ENCODE measurements at regions not wholly inside any gene's neighbourhood (a gene's known extent, or its start where the extent isn't known, plus 50 kb on each side); places are given as distances from the start of the nearest gene placed in this dataset.

DNA sequence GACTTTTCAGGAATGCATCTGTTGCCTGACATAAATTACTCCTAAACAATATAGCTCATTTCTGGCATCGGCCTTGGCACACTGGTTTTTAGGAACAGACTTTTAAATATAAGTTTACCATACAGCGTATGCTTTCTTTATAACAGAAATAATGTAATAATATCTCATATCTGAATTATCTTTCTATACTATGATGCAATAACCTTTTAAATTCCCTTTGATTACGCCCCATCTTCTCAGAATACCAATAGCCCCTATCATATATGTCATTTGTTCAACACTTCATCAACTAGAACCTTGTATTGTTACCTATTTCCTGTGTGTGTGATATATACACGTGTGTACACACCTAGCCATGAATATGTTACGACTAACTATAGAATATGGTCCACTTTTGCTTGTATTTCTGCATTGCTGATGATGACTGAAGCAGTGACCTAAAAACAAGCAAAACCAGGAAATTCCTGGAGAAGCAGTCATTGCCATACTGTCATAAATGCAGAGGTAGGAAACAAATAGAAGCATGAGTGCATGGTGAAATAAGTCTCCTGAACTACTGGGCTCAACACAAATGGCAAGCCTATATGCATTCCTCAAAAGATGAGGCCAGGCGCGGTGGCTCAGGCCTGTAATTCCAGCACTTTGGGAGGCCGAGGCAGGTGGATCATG is 618.4 kb upstream of the NRP1 start:
- H3K27me3 ChIP-seq = no peaks in the 10 kb centered on the region
- H3K4me3 ChIP-seq = no peak overlapping the region
- no peak overlapping the region for H3K27ac ChIP-seq
- no peak for TF ChIP-seq POLR2A (IDR thresholded peaks at IDR 0.05)
- TF ChIP-seq, protein P1, sequence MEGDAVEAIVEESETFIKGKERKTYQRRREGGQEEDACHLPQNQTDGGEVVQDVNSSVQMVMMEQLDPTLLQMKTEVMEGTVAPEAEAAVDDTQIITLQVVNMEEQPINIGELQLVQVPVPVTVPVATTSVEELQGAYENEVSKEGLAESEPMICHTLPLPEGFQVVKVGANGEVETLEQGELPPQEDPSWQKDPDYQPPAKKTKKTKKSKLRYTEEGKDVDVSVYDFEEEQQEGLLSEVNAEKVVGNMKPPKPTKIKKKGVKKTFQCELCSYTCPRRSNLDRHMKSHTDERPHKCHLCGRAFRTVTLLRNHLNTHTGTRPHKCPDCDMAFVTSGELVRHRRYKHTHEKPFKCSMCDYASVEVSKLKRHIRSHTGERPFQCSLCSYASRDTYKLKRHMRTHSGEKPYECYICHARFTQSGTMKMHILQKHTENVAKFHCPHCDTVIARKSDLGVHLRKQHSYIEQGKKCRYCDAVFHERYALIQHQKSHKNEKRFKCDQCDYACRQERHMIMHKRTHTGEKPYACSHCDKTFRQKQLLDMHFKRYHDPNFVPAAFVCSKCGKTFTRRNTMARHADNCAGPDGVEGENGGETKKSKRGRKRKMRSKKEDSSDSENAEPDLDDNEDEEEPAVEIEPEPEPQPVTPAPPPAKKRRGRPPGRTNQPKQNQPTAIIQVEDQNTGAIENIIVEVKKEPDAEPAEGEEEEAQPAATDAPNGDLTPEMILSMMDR (IDR thresholded peaks at IDR 0.05) = no peak
- no peaks in the 10 kb centered on the region for H3K4me1 ChIP-seq
- intact Hi-C loops (cut with DNase I; ENCODE audit: low total_unique reads) = no loop called here
- DNase-seq = no peak
- H3K9me3 ChIP-seq = no peaks in the 10 kb centered on the region
- no peaks in the 10 kb centered on the region for H3K36me3 ChIP-seq

DNA sequence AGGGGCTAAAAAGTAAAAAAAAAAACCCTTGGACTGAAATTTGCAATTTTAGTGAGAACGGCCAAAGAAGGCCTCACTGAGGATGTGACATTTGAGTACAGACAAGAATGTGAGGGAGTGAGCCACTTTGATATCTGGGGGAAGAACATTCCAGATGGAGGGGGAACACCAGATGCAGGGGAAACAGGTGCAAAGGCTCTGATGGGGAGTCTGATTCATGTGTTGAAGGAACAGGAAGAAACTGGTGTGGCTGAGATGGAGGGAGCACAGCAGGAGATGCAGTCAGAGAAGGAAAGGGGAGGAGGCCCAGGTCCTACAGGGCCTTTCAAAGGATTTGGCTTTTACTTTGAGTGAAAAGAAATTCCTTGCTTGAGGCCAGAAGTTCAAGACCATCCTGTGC is 615.7 kb upstream of the NRP1 start:
- Histone ChIP-seq H3K36me3 (no peaks in the 10 kb centered on the region), H3K4me1 (no peaks in the 10 kb centered on the region), H3K4me3 (no peak overlapping the region), H3K27me3 (no peaks in the 10 kb centered on the region), H3K9me3 (no peaks in the 10 kb centered on the region), H3K27ac (no peak overlapping the region)
- TF ChIP-seq, protein P1 (IDR thresholded peaks at IDR 0.05) = no peak
- no peak for TF ChIP-seq POLR2A (IDR thresholded peaks at IDR 0.05)
- intact Hi-C loops (cut with DNase I; ENCODE audit: low total_unique reads) = no loop called here
- no peak for DNase-seq

DNA sequence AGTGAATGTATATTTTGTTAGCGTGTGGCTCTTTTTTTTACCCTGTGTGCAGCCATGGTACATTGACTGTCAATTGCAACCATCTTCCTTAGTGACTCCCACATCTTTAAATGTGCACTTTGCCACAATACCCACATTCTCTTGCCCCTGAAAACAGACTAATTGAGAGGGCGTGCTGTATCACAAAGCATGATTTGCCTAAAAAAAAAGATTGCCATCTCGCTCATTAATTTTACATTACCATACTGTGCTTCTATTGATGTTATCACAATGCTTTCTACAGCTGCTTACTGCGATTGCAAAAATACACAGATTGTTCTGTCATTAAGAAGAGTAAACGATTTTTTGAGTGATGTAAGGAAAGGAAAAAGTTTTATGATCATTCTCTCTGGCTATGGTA is 613.1 kb upstream of the NRP1 start:
- Histone ChIP-seq H3K36me3 (no peaks in the 10 kb centered on the region), H3K4me3 (no peak overlapping the region), H3K27me3 (no peaks in the 10 kb centered on the region), H3K4me1 (no peaks in the 10 kb centered on the region), H3K9me3 (no peaks in the 10 kb centered on the region), H3K27ac (no peak overlapping the region)
- no peak for TF ChIP-seq POLR2A (IDR thresholded peaks at IDR 0.05)
- TF ChIP-seq, protein P1 (IDR thresholded peaks at IDR 0.05) = no peak
- DNase-seq = no peak
- intact Hi-C loops (cut with DNase I; ENCODE audit: low total_unique reads) = no loop called here

DNA sequence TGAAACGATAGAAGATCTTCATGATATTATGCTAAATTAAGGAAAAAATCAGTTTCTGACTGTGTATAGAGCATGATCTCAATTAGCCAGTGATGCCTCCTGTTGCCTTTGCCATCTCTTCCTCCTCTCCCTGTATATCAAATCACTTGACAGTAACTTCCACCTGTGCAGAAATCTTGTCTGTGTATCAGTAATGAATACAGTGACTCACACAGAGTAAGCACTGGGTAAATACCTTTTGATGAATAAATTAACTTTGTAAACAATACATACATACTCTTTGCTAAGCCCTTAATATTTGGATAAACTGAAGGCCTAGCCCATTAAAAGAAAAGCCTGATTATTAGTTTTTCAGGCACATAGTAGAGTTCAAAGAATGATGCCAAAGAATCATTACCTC is 610.6 kb upstream of the NRP1 start:
- H3K4me3 ChIP-seq = no peak overlapping the region
- no peaks in the 10 kb centered on the region for H3K36me3 ChIP-seq
- H3K4me1 ChIP-seq = no peaks in the 10 kb centered on the region
- H3K27me3 ChIP-seq = no peaks in the 10 kb centered on the region
- no peaks in the 10 kb centered on the region for H3K9me3 ChIP-seq
- intact Hi-C loops (cut with DNase I; ENCODE audit: low total_unique reads) = no loop called here
- no peak for DNase-seq
- TF ChIP-seq, protein P1 (IDR thresholded peaks at IDR 0.05) = no peak
- no peak for TF ChIP-seq POLR2A (IDR thresholded peaks at IDR 0.05)
- H3K27ac ChIP-seq = no peak overlapping the region

DNA sequence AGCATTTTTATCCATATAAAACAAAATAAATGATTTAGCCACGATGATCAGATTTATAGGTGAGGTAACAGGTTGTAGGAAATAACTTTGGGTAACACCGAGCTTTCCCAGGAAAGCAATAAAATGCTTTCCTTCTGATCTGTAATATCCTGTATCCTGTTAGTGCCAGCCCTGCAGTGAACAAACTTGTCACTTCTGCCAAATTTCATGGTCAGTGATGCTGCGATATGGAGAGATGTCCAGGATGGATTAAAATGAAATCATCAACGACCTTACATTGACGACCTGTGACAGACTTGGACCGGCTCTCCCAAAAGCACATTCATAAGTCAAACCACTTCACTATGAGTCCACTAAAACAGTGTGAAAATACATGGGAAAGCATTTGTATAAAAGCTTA is 608.0 kb upstream of the NRP1 start:
- Histone ChIP-seq H3K4me1 (no peaks in the 10 kb centered on the region), H3K4me3 (no peak overlapping the region), H3K36me3 (no peaks in the 10 kb centered on the region), H3K27me3 (no peaks in the 10 kb centered on the region), H3K27ac (no peak overlapping the region), H3K9me3 (no peaks in the 10 kb centered on the region)
- no peak for DNase-seq
- intact Hi-C loops (cut with DNase I; ENCODE audit: low total_unique reads) = no loop called here
- TF ChIP-seq, protein P1 (IDR thresholded peaks at IDR 0.05) = no peak
- TF ChIP-seq POLR2A (IDR thresholded peaks at IDR 0.05) = no peak

All from uterus (tissue), 3 donors.